ENCODE measurements at regions not wholly inside any gene's neighbourhood (a gene's known extent, or its start where the extent isn't known, plus 50 kb on each side); places are given as distances from the start of the nearest gene placed in this dataset.
"Not testable (repeated sequence)": the region's sequence is repeated elsewhere in the genome, so short reads cannot be mapped to it uniquely, and the experiment has no call there.

- DNase-seq (ENCODE audit: low read depth) = no peak
Observed at GRCh38 chr10:131020775-131021174, 290.7 kb downstream of the TCERG1L start.

- DNase-seq (ENCODE audit: low read depth) = no peak
Observed at GRCh38 chr10:131021246-131021895, 290.1 kb downstream of the TCERG1L start.

GRCh38 chr10:131021969-131022368 lies 289.6 kb downstream of the TCERG1L start:
- no peak for DNase-seq (ENCODE audit: low read depth)

GRCh38 chr10:131022369-131022768 lies 289.2 kb downstream of the TCERG1L start:
- no peak for DNase-seq (ENCODE audit: low read depth)

- no peak for DNase-seq (ENCODE audit: low read depth)
Observed at GRCh38 chr10:131022981-131023380, 288.5 kb downstream of the TCERG1L start.

GRCh38 chr10:131024259-131025131 lies 287.0 kb downstream of the TCERG1L start:
- DNase-seq (ENCODE audit: low read depth) = no peak

- DNase-seq (ENCODE audit: low read depth) = no peak
Observed at GRCh38 chr10:131025333-131025732, 286.2 kb downstream of the TCERG1L start.

- DNase-seq (ENCODE audit: low read depth) = no peak
Observed at GRCh38 chr10:131027256-131027655, 284.3 kb downstream of the TCERG1L start.

GRCh38 chr10:131031346-131031745 lies 280.2 kb downstream of the TCERG1L start:
- no peak for DNase-seq (ENCODE audit: low read depth)

GRCh38 chr10:131032329-131033165 lies 279.0 kb downstream of the TCERG1L start:
- DNase-seq (ENCODE audit: low read depth) = no peak

- no peak for DNase-seq (ENCODE audit: low read depth)
Observed at GRCh38 chr10:131033166-131034085, 278.1 kb downstream of the TCERG1L start.

- no peak for DNase-seq (ENCODE audit: low read depth)
Observed at GRCh38 chr10:131034451-131034850, 277.1 kb downstream of the TCERG1L start.

- DNase-seq (ENCODE audit: low read depth) = no peak
Observed at GRCh38 chr10:131035779-131036178, 275.7 kb downstream of the TCERG1L start.

- DNase-seq (ENCODE audit: low read depth) = no peak
Observed at GRCh38 chr10:131038056-131038455, 273.5 kb downstream of the TCERG1L start.

GRCh38 chr10:131041031-131041430 lies 270.5 kb downstream of the TCERG1L start:
- DNase-seq (ENCODE audit: low read depth) = no peak

- no peak for DNase-seq (ENCODE audit: low read depth)
Observed at GRCh38 chr10:131041441-131041840, 270.1 kb downstream of the TCERG1L start.

GRCh38 chr10:131042015-131042414 lies 269.5 kb downstream of the TCERG1L start:
- not testable (repeated sequence) for DNase-seq (ENCODE audit: low read depth)

All from amniotic epithelial cell (primary cell).